WERI-Rb-1 (cell line): ENCODE measurements at regions not wholly inside any gene's neighbourhood (a gene's known extent, or its start where the extent isn't known, plus 50 kb on each side); places are given as distances from the start of the nearest gene placed in this dataset.

Experiments
- DNase-seq: peaks from one replicate; pipeline ENCODE4 v3.0.0-alpha.2; 2020
- H3K27ac ChIP-seq: fragments of 250-450 bp; sonication (Bioruptor Pico); 2 replicates; pipeline ENCODE4 v1.5.1; 2020; ENCODE audit warnings: mild to moderate bottlenecking, moderate library complexity
- H3K27me3 ChIP-seq: fragments of 250-450 bp; sonication (Bioruptor Pico); 2 replicates; pipeline ENCODE4 v1.5.1; 2021; ENCODE audit warnings: mild to moderate bottlenecking, low read depth, moderate library complexity; ENCODE audit not compliant: insufficient read depth, severe bottlenecking
- H3K36me3 ChIP-seq: fragments of 250-450 bp; sonication (Bioruptor Pico); 2 replicates; pipeline ENCODE4 v1.5.1; 2020; ENCODE audit warnings: mild to moderate bottlenecking, moderate library complexity
- H3K4me3 ChIP-seq: 2 replicates; pipeline ENCODE4 v1.5.1; 2011; ENCODE audit warnings: low read depth, mild to moderate bottlenecking, control low read depth, low read length
- H3K9me3 ChIP-seq: fragments of 250-450 bp; sonication (Bioruptor Pico); 2 replicates; pipeline ENCODE4 v1.5.1; 2021; ENCODE audit warnings: mild to moderate bottlenecking, moderate library complexity; ENCODE audit not compliant: severe bottlenecking
- CTCF ChIP-seq: IDR thresholded peaks from 2 replicates; pipeline ENCODE4 v1.5.1; 2011; ENCODE audit warnings: low read depth, mild to moderate bottlenecking, control low read depth, inconsistent platforms, low read length

GRCh38 chr3:182608832-182609231, 184.5 kb upstream of the ATP11B start:
- no peak for TF ChIP-seq CTCF
- peaks cover 75% of the 10 kb centered on the region for H3K27me3 ChIP-seq
- no peaks in the 10 kb centered on the region for H3K9me3 ChIP-seq
- no peak for DNase-seq
- H3K36me3 ChIP-seq: no peaks in the 10 kb centered on the region
- H3K4me3 ChIP-seq: no peak overlapping the region
- H3K27ac ChIP-seq: no peak overlapping the region

- no peak for DNase-seq
- H3K27ac ChIP-seq: no peak overlapping the region
These were observed 183.6 kb upstream of the ATP11B start for GRCh38 chr3:182609575-182610156.

GRCh38 chr3:182612332-182612731, 181.0 kb upstream of the ATP11B start:
- H3K27ac ChIP-seq: no peak overlapping the region
- TF ChIP-seq CTCF: no peak
- H3K27me3 ChIP-seq: peaks cover 82% of the 10 kb centered on the region
- H3K36me3 ChIP-seq: no peaks in the 10 kb centered on the region
- no peak for DNase-seq
- H3K4me3 ChIP-seq: no peak overlapping the region
- no peaks in the 10 kb centered on the region for H3K9me3 ChIP-seq

More at GRCh38 chr3:182609575-182610156, 183.6 kb upstream of the ATP11B start:
- H3K27me3 ChIP-seq: peaks cover 76% of the 10 kb centered on the region
- H3K4me3 ChIP-seq: no peak overlapping the region
- H3K9me3 ChIP-seq: no peaks in the 10 kb centered on the region
- TF ChIP-seq CTCF: no peak
- no peaks in the 10 kb centered on the region for H3K36me3 ChIP-seq

- Histone ChIP-seq H3K4me3 (no peak overlapping the region), H3K27me3 (peaks cover 87% of the 10 kb centered on the region), H3K36me3 (no peaks in the 10 kb centered on the region), H3K9me3 (no peaks in the 10 kb centered on the region), H3K27ac (no peak overlapping the region)
- no peak for TF ChIP-seq CTCF
- no peak for DNase-seq
These were observed 175.8 kb upstream of the ATP11B start for GRCh38 chr3:182617500-182617899.

- no peaks in the 10 kb centered on the region for H3K9me3 ChIP-seq
- no peak overlapping the region for H3K4me3 ChIP-seq
- no peaks in the 10 kb centered on the region for H3K36me3 ChIP-seq
- DNase-seq: no peak
- peak; percentile 38; the same call in 1 of the 2 replicates for TF ChIP-seq CTCF
- H3K27me3 ChIP-seq: peaks cover 83% of the 10 kb centered on the region
- no peak overlapping the region for H3K27ac ChIP-seq
These were observed 175.1 kb upstream of the ATP11B start for GRCh38 chr3:182618085-182618732.
